T-helper 1 cell treated with Interleukin-12 subunit alpha and Interleukin-12 subunit beta and Interleukin-4 antibody, amounts not matched to agents 30 ng/mL and 1 ng/mL, for 36 hours (primary cell): ENCODE measurements at regions not wholly inside any gene's neighbourhood (a gene's known extent, or its start where the extent isn't known, plus 50 kb on each side); places are given as distances from the start of the nearest gene placed in this dataset.
"Not testable (repeated sequence)": the region's sequence is repeated elsewhere in the genome, so short reads cannot be mapped to it uniquely, and the experiment has no call there.

Source experiments
- intact Hi-C: fragments of 100-400 bp; cut with micrococcal nuclease; formaldehyde crosslinking; loops from one replicate; pipeline ENCODE4 v1.15.1; 2024

DNA sequence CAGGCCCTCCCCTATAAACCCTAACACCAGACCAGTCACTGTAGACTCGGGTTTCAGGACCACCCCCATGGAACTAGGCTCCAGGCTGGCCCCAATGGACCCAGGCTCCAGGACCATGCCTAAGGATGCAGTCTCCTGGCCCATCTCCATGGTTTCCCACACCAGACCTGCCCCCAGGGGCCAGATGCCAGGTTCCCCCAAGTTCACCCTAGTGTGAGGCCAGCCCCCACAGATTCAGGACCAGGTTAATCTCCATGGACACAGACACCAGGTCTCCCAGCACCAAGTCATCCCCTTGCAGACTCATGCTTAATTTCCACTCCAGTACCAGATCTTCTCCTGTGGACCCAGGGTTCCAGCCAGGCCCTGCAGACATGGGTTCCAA, 103.8 kb upstream of the LANCL2 start:
- intact Hi-C loops: no loop called here

DNA sequence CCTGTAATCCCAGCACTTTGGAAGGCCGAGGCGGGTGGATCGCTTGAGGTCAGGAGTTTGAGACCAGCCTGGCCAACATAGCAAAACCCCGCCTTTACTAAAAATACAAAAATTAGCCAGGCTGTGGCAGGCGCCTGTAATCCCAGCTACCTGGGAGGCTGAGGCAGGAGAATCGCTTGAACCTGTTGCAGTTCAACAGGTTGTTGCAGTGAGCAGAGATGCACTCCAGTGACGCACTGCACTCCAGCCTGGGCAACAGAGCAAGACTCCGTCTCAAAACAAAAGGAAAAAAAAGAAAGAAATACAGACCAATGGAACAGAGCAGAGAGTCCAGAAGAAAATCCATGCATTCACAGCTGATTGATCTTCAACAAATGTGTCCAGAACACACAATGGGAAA, 99.8 kb upstream of the LANCL2 start:
- intact Hi-C loops: not testable (repeated sequence)

DNA sequence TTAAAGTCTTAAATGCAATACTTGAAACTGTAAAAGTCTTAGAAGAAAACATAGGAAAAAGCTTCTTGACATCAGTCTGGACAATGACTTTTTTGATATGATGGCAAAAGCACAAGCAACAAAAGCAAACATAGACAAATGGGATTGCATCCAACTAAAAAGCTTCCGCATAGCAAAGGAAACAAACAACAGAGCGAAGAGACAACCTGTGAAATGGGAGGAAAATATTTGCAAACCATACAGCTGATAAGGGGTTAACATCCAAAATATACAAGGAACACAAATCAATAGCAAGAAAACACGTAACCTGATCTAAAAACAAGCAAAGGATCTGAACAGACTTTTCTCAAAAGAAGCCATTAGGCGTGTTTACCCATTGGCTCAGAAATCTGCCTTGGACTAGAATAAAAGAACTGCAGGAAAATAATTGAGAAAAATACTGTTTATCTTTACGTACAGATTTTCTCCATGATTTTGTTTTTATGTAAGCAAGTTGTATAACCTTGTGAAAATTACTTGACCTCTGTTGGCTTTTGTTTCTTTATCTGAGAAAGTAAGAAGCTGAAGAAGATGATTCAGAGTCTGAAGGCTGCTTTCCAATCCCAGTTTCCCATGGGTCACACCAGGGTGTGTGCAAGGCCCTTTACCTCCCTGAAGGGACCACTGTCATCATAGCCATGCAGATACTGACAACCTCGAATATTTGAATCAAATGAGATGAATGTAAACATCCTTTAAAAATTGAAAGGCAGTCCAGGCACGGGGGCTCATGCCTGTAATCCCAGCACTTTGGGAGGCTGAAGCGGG, 99.1 kb upstream of the LANCL2 start:
- intact Hi-C loops: no loop called here

DNA sequence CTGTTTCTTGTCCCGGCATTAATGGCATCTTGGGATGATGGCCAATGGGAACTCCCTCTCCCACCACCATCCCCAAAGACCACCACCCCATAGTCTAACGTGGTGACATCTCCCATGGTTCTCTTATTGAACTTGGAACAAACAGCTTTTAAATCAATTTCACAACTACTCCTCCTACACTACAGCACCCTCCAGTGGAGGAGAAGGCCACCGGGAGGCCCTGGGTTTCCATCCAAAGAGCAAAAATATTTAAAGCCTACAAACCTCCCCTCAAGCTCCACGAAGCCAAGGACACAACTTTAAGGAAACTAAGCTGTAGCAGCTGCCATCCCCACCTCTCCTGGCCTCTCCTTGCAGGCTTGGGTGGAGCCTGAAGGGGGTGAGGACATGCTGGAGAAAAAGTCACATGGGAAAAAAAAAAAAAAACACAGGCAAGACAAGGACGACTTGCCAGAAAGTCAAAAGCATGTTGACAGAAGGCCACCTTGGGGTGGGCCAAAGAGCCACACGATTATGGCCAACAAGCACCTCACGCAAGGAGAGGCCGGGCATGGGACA, 94.0 kb upstream of the LANCL2 start:
- intact Hi-C loops: no loop called here

DNA sequence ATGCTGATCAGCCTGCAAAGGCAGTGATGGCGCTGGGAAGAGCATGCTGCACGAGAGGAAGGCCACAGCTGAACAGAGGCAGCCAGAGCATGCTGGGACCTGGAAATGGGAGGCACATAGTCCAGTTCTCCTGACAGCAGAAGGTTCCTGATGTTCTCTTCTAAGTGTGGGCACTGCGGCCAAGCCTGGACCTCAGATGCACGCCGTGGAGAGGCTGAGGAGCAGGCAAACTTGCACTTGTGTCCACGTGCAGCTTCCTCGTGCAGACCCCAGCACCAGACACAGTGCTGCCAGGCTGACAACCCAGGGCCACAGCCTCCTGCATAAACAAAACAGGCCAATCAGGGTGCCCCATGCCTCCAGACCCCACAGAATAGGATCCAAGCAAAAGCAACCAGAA, 93.5 kb upstream of the LANCL2 start:
- intact Hi-C loops: no loop called here

DNA sequence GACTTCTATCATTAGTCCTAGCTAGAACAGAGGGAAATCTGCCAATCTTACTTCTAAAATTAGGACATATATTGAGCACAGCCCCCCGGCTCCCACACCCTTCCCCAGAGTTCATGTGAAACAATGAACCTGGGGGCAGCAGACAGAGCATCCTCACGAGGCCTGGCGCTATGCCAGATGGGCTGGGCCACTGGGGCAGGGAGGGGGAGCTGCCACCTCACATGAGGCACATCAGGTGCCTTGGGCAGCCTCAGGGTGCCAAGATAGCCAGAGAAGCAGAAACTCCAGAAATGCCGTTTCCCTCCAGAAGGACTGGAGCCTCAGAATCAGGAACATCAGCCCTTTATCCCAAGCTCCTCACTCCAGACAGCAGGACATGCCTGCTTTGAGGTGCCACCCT, 92.8 kb upstream of the LANCL2 start:
- intact Hi-C loops: no loop called here

DNA sequence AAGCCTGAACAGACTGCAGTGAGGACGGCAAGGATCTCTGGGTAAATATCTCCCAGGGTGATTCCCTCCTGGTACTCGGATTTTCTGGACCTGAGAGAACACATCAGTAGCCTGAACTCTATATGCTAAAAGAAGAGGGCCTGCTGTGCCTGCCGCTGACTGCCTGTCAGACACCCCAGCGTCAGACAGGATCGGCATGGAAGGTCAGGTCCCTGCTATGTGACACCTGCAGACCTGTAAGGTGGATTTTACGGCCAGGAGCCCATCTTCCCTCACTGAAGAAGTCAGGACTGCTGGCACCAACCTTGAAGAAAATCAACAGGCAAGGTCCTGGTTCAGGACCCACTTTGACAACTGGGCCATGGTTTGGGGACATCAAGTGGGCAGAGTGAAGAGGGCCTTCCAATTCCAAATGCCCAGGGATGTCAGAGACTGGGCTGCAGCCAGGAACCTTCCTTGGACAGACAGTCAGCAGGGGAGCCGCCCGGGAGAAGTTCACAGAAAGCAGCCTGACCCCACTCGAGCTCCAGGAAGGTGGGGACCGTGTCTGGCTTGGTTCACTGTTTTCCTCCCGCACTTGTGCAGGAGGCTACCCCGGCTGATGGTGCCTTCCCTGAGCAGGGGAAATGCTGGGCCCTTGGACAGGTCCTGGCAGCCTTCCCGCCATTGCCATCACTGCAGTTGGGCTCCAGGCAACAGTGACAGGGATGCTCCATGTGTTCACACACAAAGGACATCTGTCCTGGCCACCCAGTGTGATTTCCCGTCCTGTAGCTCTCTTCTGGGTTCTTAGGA, 91.8 kb upstream of the LANCL2 start:
- intact Hi-C loops: no loop called here

DNA sequence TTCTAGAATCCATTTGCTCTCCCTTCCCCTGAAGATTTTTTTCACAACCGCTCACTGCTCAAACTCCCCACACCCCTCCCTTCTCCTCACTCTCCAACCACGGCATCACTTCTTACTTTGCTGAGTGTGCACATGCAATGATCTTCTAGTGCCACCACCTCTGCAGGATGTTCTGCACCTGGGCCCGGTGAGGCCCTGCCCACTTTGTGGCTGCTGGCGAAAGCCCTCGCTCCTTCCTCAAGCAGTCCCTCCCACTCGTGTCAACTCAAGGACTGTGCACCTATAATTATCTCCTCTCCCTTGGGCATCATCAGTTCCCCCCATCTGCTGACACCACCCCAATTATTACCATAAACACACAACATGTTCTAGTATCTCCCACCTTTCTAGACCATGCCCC, 91.0 kb upstream of the LANCL2 start:
- intact Hi-C loops: no loop called here

DNA sequence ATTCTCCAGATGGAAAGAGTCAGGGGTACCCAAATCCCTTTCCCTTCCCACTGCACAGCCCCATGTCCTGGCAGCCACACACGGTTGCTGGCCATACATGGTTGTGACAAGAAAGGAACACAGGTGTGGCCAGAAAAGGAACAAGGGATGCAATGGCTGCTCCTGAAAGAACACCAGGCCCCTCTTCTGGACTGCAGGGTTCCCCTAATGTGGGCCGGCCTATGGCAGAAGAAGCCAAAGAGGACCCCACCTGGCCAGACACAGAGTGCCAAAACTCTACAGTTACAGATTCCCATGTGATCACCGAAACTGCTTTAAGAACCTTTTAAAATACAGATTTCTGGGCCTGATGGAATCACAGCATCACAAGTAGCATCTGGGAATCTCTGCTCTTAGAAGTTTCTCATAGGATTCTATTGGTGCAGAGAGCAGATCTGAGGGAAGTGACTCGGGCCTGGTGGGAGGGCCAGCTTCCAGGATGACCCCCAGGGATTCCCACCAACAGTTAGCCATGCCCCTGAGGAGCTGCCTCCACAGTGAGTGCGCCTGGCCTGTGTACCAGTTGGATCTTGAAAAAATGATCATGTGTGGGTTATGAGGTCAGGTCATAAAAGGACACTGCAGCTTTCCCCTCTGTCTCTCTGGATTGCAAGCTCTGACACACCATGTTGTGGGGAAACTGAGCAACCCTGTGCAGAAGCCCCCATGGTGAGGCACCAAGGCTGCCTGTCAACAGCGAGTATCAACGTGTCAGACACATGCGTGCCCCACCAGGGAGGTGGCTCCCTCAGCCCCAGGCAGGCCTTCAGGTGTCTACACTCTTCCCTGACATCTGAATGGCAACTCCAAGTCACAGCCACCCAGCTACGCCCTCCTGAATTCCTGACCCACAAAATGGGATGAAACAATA, 89.6 kb upstream of the LANCL2 start:
- intact Hi-C loops: no loop called here

DNA sequence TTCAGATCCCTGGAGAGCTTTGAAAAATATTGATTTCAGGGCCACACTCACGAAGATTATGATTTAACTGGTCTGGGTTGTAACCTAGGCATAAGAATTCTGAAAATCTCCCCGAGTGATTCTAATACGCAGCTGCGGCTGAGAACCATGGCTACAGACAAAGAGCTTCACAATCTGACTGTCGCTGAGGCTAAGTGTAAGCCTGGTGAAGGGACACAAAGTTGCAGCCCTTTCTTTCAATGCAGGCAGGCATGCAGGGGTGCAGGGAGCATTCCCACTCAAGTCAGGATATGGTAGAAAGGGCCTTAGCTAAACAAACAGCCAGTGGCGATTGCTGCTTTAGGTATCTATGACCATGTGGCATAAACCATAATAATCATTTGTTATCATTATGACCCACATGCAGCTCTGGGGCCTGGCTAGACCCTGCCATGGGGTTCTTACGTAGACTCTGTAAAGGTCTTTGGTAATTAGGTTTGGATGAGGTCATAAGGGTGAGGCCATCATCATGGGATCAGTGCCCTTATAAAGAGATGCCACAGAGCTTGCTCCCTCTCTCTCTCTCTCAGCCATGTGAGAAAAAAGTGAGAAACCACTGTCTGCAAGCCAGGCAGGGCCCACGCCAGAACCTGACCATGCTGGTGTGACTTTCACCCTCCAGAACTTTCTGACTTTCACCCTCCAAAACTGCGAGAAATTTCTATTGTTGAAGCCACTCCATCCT, 88.4 kb upstream of the LANCL2 start:
- intact Hi-C loops: no loop called here

DNA sequence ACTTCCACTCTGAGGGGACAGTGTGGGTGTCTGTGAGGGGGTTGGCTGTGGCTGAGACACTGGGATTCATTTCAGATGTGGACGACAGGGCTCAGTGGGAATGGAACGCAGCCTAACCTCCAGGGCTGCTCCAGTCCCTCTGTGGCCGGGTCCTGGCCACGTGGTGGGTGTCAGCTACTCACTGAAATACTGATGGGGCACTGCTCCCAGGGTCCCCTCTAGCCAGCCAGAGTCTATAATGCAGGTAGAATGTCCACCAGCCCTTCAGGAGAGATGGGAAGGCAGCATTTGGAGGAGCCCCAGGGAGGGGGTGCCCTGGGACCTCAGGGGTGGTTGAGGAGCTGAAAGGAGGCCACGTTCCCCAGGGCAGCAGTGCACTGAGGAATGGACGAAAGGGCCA, 87.2 kb upstream of the LANCL2 start:
- intact Hi-C loops: no loop called here

DNA sequence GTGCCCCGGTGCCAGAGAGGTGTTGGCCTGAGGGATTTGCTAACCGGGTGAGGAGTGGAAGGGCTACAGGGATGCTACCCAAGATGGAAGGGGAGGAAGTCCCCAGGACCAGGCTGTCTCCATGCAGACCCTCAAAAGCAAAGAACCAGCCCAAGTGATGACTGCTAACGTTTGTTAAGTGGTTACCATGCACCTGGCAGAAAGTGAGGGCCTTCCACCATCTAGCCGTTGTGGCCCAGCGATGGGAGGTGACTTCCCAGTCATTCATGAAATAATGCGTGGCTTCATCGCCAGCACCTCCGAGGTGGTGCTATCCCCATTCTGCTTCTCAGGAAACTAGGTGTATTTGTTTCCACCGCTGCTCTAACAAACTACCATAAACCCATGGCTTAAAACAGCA, 86.8 kb upstream of the LANCL2 start:
- intact Hi-C loops: no loop called here

DNA sequence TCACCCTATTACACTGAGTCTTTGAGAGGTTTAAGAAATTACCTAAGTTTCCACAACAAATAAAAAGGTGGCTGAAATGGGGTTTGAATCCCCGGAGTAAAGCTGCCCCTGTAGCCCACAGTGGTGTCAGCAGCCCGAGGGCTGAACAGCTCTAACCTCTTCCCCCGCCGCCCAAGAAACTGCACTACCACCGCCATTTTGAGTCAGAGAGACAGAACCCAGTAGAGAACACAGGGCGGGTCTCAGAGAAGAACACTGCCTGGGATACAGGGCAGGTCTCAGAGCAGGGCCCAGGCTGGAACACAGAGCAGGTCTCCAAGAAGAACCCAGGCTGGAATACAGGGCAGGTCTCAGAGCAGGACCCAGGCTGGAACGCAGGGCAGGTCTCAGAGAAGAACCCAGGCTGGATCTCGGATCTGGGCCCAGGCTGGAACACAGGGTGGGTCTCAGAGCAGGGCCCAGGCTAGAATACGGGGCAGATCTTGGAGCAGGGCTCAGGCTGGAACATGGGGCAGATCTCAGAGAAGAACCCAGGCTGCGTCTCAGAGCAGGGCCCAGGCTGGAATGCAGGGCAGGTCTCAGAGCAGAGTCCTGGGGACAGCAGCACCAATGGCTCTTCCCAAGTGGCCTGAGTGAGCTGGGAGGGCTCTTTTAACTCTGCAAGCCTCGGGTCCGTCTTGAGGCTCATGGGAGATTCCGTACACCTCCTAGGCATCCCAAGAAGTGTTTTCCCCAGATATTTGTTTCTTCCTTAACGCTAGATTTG, 85.9 kb upstream of the LANCL2 start:
- intact Hi-C loops: no loop called here

DNA sequence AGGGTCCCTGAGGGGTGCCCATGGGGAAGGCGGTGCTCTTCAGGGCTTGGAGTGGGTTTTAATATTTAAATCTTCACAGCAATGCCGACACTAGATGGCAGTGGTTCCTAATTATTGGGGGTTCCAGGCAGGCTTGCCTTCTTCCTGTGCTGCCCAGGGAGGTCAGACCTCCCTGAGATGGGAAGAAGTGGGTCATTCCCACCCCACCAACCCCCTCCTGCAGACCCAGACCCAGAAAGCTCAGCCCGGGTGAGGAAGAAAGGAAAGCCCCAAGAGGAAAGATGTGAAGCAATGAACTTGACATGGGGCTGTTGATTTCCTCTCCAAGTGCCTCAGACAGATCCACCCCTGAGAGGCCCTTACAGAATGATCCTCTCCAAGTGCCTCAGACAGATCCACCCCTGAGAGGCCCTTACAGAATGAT, 85.1 kb upstream of the LANCL2 start:
- intact Hi-C loops: loop anchor here (1.0 to 10.0 kb wide), 6 partner anchors 86 to 795 kb away; partner anchors contain the start of gene NIPSNAP2

DNA sequence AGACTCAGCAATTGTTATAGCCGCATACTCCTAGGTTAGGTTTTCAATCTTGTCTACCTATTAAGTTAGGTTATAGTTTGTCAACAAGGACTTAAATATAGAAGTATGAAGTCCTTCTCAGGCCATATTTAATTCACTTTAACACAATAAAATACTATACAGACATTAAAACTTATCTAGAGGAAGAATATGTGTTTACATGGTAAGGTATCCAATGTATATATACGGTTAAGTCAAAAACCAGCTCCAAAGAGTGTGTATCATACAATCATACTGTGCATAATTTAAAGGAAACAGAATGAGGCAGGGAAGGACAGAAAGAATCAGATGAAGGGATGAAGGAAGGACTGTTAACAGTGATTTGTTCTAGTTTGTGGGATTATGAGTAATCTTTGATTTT, 79.5 kb upstream of the LANCL2 start:
- intact Hi-C loops: loop anchor here (10.0 kb wide), 1 partner anchor 679 kb away; the partner anchor contains the start of gene NIPSNAP2

DNA sequence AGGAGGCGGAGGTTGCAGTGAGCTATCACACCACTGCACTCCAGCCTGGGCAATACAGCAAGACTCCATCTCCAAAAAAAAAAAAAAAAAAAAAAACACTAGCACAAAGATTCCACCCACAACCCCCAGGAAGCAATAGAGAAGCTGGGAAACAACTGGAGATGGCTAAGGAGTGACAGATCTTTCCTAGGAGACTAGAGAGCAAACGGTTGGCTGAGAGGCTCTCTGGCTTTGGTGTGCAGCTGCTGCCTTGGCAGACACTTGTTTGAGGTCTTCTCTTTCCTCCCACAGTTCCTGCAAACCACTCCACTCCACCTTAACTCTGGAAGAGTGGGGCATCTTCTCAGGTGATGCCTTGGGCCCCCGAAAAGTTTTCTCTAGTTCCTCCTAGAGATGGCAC, 78.5 kb upstream of the LANCL2 start:
- intact Hi-C loops: loop anchor here (10.0 kb wide), 1 partner anchor 678 kb away; the partner anchor contains the start of gene NIPSNAP2

DNA sequence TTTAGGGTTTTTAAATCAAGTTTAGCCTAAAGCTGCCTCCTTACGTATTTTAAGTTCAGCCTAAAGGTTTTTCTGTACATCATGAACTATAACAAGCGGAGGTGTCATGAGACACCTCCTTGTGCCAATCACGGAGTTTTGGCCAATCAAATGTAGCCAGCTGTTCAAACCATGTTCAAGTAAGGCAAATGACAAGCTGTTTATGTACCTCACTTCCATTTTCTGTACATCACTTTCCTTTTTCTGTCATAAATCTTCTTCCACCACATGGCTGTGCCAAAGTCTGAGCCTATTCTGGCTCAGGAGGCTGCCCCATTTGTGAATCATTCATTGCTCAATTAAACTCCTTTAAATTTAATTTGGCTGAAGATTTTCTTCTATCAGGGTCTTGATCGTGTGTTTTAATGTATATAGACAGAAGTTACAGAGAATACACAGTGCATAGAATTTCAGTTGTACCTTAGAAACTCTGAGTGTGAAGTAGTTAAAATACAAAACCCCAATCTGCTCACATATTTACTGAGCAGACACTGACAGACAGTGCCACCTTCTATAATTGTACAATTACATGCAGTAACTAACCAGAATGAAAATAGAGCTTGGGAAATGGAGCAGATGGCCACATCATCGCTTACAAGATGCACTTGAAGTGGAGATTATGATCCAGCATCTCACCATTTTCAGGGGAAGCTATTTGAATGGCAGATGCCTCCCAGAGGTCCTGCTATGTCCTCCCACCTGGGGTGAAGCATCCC, 76.9 kb upstream of the LANCL2 start:
- intact Hi-C loops: loop anchor here (10.0 kb wide), 1 partner anchor 677 kb away; the partner anchor contains the start of gene NIPSNAP2

DNA sequence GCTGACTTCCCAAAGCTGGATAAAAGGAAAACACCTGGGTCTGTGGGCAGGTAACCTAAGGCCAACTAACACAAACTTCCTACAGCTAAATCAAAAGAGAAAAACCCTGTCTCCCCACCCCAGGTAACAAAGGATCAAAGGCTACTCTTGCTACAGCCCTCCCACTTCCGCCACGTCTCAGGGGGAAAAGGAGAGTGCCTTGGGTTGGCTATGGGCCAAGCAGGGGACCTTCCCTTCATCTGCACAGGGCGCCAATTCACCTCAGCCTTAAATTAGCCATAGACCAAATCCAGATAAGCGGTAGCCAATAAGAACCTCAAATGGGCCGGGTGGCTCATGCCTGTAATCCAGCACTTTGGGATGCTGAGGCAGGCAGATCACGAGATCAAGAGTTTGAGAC, 69.1 kb upstream of the LANCL2 start:
- intact Hi-C loops: no loop called here
